GM12874 (cell line): ENCODE measurements at regions not wholly inside any gene's neighbourhood (a gene's known extent, or its start where the extent isn't known, plus 50 kb on each side); places are given as distances from the start of the nearest gene placed in this dataset.

Source experiments
- CTCF ChIP-seq: IDR thresholded peaks from 2 replicates; pipeline ENCODE4 v1.5.1; 2011; ENCODE audit warnings: low read depth, mild to moderate bottlenecking, control low read depth, low read length, moderate library complexity; ENCODE audit not compliant: insufficient read depth

- TF ChIP-seq CTCF = no peak
Measured at GRCh38 chr9:87034841-87035240, 87.5 kb upstream of the GAS1 start.

GRCh38 chr9:87035879-87036278 is 88.6 kb upstream of the GAS1 start:
- TF ChIP-seq CTCF = no peak

- TF ChIP-seq CTCF = no peak
Measured at GRCh38 chr9:87036506-87036905, 89.2 kb upstream of the GAS1 start.

GRCh38 chr9:87039809-87040392 is 92.6 kb upstream of the GAS1 start:
- TF ChIP-seq CTCF = no peak

- TF ChIP-seq CTCF = no peak
Measured at GRCh38 chr9:87040410-87041009, 93.2 kb upstream of the GAS1 start.

- TF ChIP-seq CTCF = no peak
Measured at GRCh38 chr9:87054999-87055686, 107.8 kb upstream of the GAS1 start.

GRCh38 chr9:87059772-87060171 is 112.5 kb upstream of the GAS1 start:
- TF ChIP-seq CTCF = no peak
